C1 segment of cervical spinal cord (tissue), 14 donors: ENCODE measurements at regions not wholly inside any gene's neighbourhood (a gene's known extent, or its start where the extent isn't known, plus 50 kb on each side); places are given as distances from the start of the nearest gene placed in this dataset.
A peak's percentile ranks its signal among the peaks of the same experiment; 100 is the strongest.

Experiments
- DNase-seq, 14 donors: peaks; one replicate each; lab custom pipeline; 2025; lab: John Stamatoyannopoulos, UW

DNA sequence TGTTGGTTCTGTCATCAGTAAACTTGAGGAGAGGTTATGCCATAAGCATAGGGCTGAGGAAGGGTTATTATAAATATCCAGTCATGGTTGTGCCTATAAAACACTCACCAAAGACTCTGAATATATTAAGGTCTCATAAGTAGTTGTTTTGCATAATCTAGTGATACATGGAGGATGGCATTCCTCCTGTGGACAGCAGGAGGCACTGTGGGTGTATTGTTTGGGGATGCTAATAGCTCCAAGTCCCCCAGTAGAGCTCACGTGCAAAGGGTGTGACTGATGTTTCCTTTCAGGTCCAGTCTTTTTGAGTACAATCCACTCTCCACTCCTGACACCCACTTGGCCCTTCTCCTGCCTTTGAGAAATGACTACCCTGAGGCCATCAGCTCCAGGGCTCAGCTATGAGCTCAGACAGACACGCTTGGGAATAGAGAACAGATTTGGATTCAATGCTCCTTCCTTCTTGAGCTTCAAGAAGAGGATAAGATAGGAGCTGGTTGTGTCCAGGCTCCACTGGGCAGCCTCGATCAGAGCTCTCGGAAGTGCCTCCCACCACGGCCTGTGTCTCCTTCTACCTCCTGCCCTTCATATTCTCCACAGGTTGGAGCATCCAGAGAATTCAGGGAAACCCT lies 85.2 kb upstream of the IGLL5 start:
- no peak for DNase-seq

DNA sequence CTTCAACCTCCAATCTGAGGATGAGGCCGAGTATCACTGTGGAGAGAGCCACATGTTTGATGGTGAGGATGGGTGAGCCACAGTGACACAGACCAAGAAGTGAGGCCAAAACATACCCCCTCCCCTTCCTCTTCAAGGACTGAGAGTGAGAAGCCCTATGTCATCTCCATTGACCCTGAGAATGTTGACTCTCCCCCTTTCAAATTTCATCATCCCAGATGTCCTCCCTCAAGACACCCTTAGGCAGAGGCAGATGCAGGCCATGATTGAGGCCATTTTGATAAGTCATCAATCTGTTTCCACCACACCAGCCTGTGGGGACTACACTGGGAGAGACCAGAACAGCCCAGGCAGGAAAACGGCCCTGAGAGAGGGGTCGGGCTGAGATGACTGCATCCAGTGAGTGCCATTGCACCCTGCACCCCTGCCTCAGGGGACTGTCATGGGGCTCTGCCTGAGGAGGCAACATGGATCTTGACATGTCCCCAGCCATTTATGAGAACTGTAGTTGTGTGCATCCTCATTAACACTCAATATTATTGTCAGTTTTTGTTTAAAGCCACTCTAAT lies 84.2 kb upstream of the IGLL5 start:
- DNase-seq, result no peak

- DNase-seq, result peak in 4 of 14 donors; percentile 14 to 63 (median 23)
Observed at GRCh38 chr22:22810018-22810427, 77.6 kb upstream of the IGLL5 start.

DNA sequence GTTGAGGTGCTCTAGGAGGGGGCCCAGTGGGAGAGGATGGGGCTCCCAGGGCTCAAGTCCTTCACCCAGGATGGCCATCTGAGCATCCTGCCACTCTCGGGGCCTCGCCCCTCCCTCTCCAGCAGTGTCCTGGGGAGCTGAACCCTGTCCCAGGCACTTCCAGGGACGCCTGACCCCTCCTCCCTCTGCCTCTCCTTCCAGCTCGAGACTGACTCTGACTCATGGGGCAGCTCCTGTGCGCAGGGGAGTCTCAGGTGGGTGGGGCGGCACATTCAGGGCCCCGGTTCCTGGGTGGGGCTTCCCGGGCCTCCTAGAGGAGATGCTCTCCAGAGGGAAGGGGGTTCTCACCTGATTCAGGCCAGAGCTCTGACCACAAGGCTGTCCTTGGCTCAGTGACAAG lies 77.1 kb upstream of the IGLL5 start:
- no peak for DNase-seq

DNA sequence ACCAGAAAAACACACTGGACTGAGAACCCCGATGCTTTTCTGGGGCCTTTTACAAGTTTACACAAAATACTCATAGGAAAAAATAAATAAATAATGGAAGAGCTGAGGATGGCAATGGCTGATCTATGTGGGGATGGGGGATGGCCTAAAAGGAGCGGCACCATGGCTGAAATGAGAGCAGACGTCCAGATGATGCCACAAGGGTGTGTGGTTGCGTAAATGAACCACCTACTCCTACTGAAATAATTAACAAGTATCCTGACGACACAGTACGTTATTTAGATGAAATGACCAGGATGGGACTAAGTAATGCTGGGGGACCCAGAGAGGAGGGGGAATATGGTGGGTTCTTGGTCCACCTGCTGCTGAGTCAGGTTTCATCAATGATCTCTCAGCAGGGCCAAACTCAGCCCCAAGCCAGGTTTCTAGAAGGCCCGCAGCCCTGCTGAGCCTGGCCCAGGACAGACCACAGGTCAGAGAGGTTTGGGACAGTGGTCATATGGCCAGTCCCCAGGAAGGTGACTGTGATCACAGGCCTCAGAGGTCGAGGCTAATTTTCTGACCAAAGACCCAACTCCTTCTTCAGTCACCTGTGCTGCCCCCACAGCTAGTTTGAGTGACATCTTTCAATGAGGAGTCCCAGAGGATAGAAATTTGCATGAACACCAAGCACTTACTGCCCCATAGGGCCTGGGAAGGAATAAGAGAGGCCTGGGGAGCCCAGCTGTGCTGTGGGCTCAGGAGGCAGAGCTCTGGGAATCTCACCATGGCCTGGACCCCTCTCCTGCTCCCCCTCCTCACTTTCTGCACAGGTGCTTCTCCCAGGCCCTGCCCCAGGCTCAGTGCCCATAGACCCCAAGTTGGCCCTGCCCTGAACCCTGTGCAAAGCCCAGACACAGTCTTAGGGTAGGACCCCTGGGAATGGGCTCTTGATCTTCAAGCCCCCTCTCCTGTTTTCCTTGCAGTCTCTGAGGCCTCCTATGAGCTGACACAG lies 76.3 kb upstream of the IGLL5 start:
- DNase-seq, result no peak

GRCh38 chr22:22812031-22812905 lies 75.3 kb upstream of the IGLL5 start:
- no peak for DNase-seq

- peak in 1 of 14 donors; percentile 77 for DNase-seq
Observed at GRCh38 chr22:22813126-22814075, 74.2 kb upstream of the IGLL5 start.

DNA sequence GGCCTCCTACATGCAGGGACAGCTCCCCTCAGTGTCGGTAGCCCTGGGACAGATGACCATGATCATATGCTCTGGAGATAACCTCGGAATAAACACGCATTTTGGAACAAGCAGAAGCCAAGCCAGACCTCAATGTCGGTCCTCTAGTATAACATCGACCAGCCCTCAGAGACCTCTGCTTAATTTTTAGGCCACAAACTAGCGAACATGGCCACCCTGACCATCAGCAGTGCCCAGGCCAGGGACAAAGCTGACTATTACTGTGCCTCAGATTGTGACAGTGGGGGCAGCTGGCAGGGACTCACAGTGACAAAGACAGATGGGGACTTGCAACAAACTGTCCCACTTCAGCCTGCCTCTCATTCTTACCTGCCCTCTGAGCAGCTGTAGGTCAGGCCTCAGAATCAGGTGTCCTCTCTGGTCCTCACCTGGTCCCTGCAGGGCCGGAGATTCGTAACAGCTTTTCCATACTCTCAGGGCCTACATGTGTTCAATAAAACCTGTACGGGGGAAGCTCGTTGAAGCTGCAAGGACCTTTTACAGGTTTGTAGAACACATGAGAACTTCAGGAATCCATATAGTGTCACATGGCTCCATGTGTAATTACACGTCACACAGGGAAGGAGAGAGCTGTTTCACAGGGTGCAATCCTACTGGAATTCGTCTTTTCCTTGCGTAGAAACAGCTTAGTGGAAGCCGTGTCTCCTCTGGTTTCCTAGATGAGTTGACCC lies 72.8 kb upstream of the IGLL5 start:
- no peak for DNase-seq

DNA sequence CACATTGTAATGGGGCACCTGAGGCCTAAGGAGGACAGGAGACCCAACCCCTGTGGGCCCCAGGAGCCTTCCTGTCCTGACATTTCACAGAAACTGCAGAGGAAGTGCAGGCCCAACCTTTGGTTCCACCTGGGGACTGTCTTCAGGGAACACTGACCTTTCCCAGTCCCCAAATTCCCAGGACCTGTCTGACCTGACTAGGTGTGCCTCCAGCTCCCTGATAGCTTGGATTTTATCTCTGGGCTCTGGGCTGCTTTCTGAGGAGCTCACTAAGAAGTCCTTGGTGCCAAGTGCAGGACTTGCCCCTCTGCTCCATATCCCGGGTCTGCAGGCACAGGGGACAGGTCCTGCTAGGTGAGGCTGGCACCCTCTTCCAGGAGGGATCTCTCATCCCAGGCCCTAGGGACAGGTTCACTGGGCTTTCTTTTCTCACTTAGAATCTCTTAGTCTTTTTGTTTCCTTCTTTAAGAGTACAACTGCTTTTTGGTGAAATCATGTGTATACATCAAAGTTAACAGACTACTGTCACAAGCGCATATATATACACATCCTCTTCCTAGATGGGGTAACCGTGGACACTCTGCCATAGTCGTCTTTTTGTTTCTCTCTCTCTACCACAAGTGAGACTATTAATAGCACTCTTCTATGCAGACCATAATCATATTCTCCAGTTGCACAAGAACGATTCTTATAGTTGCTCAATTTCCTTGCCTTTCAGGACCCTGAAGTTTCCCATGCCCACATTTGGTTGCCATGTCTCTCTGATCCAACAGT lies 72.0 kb upstream of the IGLL5 start:
- DNase-seq, result no peak

DNA sequence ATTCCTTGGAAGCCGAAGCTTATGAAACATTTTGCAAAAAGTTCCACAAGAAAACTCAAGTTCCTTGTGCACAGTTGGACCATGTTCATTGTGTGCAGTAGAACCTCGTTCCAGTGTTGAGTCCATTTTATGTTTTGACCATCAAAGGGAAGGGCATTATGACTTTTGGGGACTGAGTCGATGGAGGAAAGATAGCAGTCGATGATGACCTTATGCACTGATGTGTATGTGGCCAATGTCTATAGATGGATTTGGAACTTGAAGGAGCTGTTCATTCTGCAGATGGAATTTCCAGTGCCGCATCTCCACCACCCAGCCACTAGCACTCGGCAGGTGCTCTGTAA lies 71.5 kb upstream of the IGLL5 start:
- DNase-seq, result no peak

DNA sequence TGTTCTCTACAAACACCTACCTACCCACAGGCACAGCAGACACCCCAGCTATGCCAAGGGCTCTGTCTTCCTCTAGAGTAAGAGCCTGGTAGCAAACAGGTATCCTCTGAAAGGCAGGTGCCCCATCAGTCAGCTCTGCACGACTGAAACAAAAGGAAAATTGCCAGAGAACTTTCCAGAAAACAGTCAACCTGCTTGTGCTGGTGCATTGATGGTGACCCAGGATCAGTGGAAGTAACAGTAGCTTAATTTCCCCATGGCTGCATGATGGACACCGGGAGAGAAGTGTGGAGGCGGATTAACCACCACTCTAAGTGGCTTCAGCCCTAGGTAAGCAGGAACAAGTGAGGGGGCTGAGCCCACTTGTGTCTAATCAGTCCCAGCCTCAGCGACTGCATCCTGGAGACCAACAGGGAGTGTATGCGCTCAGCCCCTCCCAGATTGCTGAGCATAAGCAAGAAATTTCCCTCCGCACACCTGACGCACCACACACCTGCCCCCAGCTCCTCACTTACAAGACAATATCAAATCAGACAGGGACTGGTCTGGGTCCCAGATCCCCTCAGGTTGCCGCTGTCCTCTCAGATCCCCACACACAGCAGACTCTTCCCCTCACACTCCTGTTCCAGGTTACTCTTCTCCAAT lies 70.7 kb upstream of the IGLL5 start:
- DNase-seq, result no peak

- peak in 1 of 14 donors; percentile 5 for DNase-seq
Observed at GRCh38 chr22:22817468-22818201, 70.0 kb upstream of the IGLL5 start.

DNA sequence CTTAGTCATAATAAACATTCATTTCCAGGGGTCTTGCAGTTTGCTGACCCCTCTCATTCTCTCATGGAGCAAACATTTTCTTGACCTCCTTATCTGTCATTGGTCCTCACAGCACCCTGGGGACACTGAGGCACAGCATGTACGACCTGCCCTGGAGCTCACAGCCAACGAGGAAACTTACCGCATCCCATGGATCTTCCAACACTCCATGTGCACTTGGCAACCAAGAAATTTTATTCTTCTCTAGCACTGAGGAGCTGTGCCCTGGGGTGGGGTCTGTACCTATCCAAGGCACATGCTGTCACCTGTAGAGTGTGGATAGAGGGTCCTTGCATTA lies 69.4 kb upstream of the IGLL5 start:
- DNase-seq, result no peak

DNA sequence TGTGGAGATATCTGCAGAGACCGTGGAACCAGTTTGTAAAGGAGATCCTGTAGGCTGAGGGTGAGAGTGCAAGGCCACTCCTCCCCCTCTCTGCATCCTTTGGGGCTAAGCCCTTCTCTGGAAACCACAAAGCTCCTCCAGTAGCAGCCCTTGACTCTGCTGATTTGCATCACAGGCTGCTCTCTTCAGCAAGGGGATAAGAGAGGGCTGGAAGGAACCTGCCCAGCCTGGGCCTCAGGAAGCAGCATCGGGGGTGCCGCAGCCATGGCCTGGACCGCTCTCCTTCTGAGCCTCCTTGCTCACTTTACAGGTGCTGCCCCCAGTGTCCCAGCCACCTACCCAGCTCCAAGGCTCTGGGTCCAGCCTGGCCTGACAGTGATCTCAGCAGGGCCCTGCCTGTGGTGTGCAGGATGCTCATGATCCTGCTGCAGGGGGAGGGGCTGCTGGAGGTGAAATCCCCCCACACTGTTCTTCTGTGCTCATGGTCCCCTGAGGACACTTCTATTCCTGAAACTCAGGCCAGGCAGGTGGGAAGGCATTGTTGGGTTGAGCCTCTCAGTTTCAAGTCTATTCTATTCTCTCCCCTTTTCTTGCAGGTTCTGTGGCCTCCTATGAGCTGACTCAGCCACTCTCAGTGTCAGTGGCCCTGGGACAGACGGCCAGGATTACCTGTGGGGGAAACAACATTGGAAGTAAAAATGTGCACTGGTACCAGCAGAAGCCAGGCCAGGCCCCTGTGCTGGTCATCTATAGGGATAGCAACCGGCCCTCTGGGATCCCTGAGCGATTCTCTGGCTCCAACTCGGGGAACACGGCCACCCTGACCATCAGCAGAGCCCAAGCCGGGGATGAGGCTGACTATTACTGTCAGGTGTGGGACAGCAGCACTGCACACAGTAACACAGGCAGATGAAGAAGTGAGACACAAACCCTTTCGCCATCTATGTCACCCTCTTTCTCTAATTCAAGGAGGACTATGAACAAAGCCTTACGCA lies 68.5 kb upstream of the IGLL5 start:
- no peak for DNase-seq

DNA sequence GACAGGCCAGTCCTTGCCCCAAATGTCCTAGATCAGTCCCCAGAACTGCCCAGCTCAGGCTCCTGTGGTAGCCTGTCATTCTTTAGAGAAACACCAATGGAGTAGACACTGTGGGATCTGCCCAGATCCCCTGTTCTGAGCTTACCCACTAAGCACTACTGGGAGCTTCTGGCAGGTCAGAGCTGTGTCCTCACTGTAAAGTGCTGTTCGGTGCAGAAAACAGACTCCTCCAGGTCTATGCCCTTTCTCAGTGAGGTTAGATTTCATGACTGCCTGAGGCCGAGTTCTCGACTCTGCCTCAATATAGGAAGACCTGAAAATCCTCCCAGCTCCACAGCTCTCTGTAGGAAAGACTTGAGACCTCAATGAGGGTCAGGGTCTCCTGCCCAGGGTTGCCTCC lies 67.5 kb upstream of the IGLL5 start:
- no peak for DNase-seq

DNA sequence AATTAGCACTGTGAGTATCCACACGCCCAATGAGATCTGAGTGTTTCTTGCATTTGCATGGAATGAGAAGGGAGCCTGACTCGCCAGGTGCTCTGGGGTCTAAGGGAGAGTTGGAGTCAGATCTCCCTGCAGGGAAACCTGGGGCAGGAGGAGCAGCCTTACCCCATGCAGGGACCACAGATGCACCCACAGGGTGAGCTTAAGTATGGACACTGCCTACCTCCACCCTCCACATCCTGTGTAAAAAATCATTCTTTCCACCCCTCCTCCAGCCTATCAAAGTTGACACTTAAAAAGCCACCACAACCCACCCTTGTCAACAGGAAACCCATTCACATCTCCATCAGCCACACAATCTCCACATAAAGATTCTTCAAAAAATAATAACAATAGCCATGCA lies 67.0 kb upstream of the IGLL5 start:
- no peak for DNase-seq

DNA sequence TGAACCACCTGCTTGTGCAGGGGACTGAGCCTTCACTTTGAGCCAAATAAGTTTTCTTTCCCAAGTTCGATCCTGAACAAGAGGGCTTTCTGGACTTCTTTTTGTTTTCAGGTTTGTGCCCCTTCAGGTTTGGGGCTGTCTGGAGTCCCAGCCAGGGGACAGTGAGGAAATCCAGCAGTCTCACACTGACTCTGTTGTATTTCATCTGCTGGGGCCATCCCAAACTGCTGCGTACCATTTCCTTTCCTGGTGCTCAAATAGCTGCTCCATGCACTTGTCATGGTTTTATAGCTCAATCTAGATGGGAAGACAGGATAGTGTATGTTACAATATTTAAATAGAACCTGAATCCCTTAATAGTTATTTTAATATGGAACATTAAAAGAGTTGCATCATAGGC lies 66.3 kb upstream of the IGLL5 start:
- DNase-seq, result no peak
